ENCODE measurements at regions not wholly inside any gene's neighbourhood (a gene's known extent, or its start where the extent isn't known, plus 50 kb on each side); places are given as distances from the start of the nearest gene placed in this dataset.
"Not testable (repeated sequence)": the region's sequence is repeated elsewhere in the genome, so short reads cannot be mapped to it uniquely, and the experiment has no call there.

DNA sequence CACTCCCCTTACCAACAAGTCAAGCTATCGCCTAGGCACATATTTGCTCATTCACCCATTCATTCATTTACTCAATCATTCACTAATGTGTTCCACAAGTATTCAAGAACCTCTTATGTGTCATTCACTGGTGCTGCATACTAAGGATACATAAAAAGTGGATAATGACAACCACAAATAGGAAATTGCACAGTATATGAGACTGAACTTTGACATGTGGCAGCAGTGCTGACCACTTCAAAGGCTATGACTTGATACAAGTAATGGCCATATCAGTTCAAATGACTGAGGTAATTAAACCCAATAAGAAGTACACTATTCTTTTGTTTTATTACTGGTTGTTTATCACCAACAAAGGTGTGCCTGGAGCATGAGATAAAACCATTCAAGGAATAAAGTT lies 282.5 kb downstream of the KLHL13 start:
- no peaks in the 10 kb centered on the region for H3K36me3 ChIP-seq
- H3K4me1 ChIP-seq: no peaks in the 10 kb centered on the region
- DNase-seq (ENCODE audit: extremely low spot score): no peak
- intact Hi-C loops (cut with DNase I): no loop called here
- TF ChIP-seq, protein P1, sequence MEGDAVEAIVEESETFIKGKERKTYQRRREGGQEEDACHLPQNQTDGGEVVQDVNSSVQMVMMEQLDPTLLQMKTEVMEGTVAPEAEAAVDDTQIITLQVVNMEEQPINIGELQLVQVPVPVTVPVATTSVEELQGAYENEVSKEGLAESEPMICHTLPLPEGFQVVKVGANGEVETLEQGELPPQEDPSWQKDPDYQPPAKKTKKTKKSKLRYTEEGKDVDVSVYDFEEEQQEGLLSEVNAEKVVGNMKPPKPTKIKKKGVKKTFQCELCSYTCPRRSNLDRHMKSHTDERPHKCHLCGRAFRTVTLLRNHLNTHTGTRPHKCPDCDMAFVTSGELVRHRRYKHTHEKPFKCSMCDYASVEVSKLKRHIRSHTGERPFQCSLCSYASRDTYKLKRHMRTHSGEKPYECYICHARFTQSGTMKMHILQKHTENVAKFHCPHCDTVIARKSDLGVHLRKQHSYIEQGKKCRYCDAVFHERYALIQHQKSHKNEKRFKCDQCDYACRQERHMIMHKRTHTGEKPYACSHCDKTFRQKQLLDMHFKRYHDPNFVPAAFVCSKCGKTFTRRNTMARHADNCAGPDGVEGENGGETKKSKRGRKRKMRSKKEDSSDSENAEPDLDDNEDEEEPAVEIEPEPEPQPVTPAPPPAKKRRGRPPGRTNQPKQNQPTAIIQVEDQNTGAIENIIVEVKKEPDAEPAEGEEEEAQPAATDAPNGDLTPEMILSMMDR (IDR thresholded peaks at IDR 0.05): no peak
- TF ChIP-seq POLR2AphosphoS5 (IDR thresholded peaks at IDR 0.05) (no peak), POLR2A (IDR thresholded peaks at IDR 0.05; ENCODE audit: low read depth) (no peak), EP300 (IDR thresholded peaks at IDR 0.05) (no peak)
- no peak overlapping the region for H3K27ac ChIP-seq (replicated peaks in 1 of 4)
- H3K27me3 ChIP-seq: no peaks in the 10 kb centered on the region
- WGBS: 81% methylated on average over 1 of the region's 1 CpG
- peaks cover 0 to 11% (median 0%) of the 10 kb centered on the region in 4 donors for H3K9me3 ChIP-seq
- no peak overlapping the region for H3K4me3 ChIP-seq

DNA sequence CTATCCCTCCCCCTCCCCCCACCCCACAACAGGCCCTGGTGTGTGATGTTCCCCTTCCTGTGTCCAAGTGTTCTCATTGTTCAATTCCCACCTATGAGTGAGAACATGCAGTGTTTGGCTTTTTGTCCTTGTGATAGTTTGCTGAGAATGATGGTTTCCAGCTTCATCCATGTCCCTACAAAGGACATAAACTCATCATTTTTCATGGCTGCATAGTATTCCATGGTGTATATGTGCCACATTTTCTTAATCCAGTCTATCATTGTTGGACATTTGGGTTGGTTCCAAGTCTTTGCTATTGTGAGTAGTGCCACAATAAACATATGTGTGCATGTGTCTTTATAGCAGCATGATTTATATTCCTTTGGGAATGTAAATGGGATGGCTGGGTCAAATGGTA lies 295.1 kb downstream of the KLHL13 start:
- DNase-seq (ENCODE audit: extremely low spot score); H3K27ac ChIP-seq (replicated peaks in 1 of 4); H3K4me3 ChIP-seq; H3K36me3 ChIP-seq; H3K27me3 ChIP-seq; H3K9me3 ChIP-seq; intact Hi-C loops (cut with DNase I); H3K4me1 ChIP-seq: not testable (repeated sequence)

DNA sequence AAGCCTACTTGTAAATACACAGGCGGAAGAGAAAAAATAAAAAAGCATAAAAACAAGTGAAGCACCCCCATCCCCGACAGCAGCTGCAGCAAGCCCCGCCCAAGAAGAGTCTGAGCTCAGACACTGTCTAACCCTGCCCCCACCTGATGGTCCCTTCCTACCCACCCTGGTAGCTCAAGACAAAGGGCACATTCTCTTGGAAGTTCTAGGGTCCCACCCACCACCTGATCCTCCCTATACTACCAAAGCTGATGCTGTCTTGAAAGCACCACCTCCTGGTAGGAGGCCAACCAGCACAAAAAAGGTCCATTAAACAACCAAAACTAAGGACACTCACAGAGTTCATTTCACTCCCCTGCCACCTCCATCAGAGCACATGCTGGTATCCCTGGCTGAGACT lies 308.2 kb downstream of the KLHL13 start:
- Histone ChIP-seq H3K27me3 (no peaks in the 10 kb centered on the region), H3K36me3 (no peaks in the 10 kb centered on the region), H3K27ac (replicated peaks in 1 of 4) (no peak overlapping the region), H3K9me3 (peaks cover 0 to 7% (median 0%) of the 10 kb centered on the region in 4 donors), H3K4me3 (no peak overlapping the region), H3K4me1 (no peaks in the 10 kb centered on the region)
- TF ChIP-seq POLR2A (IDR thresholded peaks at IDR 0.05; ENCODE audit: low read depth): no peak
- no peak for TF ChIP-seq POLR2AphosphoS5 (IDR thresholded peaks at IDR 0.05)
- TF ChIP-seq, protein P1 (IDR thresholded peaks at IDR 0.05): no peak
- no peak for TF ChIP-seq EP300 (IDR thresholded peaks at IDR 0.05)
- intact Hi-C loops (cut with DNase I): no loop called here
- DNase-seq (ENCODE audit: extremely low spot score): no peak
- WGBS: 76% methylated on average over 3 of the region's 3 CpGs

DNA sequence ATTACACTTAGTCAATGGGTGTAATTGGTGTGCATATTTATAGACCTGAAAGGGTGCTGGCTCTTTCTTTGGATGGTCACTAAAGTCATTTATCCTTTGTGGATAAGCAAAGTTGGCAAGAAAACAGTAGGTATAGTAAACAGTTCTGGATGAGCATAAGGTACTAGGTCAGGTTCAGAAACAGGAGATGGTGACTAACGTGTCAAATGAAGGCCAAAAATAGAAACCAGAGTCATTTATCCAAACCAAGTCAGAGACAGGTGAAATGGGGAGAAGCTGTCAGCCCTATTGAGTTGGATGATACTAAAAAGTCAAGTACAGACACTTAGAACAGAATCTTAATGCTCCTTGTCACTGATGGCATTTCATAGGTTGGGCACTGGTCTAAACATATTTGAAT lies 313.1 kb downstream of the KLHL13 start:
- no peaks in the 10 kb centered on the region for H3K27me3 ChIP-seq
- TF ChIP-seq POLR2AphosphoS5 (IDR thresholded peaks at IDR 0.05) (no peak), EP300 (IDR thresholded peaks at IDR 0.05) (no peak), POLR2A (IDR thresholded peaks at IDR 0.05; ENCODE audit: low read depth) (no peak)
- TF ChIP-seq, protein P1 (IDR thresholded peaks at IDR 0.05): no peak
- no peak overlapping the region for H3K4me3 ChIP-seq
- H3K36me3 ChIP-seq: no peaks in the 10 kb centered on the region
- no peaks in the 10 kb centered on the region for H3K4me1 ChIP-seq
- intact Hi-C loops (cut with DNase I): no loop called here
- WGBS: 48% methylated on average over 1 of the region's 1 CpG
- no peak overlapping the region for H3K27ac ChIP-seq (replicated peaks in 1 of 4)
- no peak for DNase-seq (ENCODE audit: extremely low spot score)
- H3K9me3 ChIP-seq: no peaks in the 10 kb centered on the region

DNA sequence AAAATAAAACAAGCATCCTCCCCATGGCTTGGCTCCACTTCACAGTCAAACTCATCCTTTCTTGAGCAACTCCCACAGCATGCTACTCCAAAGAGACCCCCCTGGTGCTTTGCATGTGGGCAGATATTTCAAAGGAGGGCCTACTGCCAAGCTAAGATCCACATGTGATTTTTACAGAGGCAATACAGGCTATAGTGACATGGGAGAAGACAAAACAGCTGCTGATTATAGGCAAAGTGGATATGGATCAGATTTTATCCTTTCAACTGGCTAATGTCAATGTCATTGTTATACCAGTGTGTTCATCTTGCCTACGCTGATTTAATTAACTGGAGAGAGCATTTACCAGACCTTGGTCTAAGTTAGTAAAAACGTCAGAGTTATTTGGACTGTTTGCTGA lies 328.3 kb downstream of the KLHL13 start:
- intact Hi-C loops (cut with DNase I): no loop called here
- WGBS: 34% methylated on average over 2 of the region's 2 CpGs
- H3K4me1 ChIP-seq: no peaks in the 10 kb centered on the region
- no peaks in the 10 kb centered on the region for H3K36me3 ChIP-seq
- no peak overlapping the region for H3K27ac ChIP-seq (replicated peaks in 1 of 4)
- H3K9me3 ChIP-seq: no peaks in the 10 kb centered on the region
- no peak for DNase-seq (ENCODE audit: extremely low spot score)
- TF ChIP-seq, protein P1 (IDR thresholded peaks at IDR 0.05): no peak
- TF ChIP-seq EP300 (IDR thresholded peaks at IDR 0.05) (no peak), POLR2A (IDR thresholded peaks at IDR 0.05; ENCODE audit: low read depth) (no peak), POLR2AphosphoS5 (IDR thresholded peaks at IDR 0.05) (no peak)
- no peaks in the 10 kb centered on the region for H3K27me3 ChIP-seq
- no peak overlapping the region for H3K4me3 ChIP-seq

All from esophagus muscularis mucosa (tissue), 4 donors.